ENCODE measurements at regions not wholly inside any gene's neighbourhood (a gene's known extent, or its start where the extent isn't known, plus 50 kb on each side); places are given as distances from the start of the nearest gene placed in this dataset.

- Mint-ChIP-seq H3K4me3 (no peak overlapping the region), H3K4me1 (peaks cover 39 to 52% of the 10 kb centered on the region in 2 experiments), H3K27ac (no peak overlapping the region; a peak in 2 of 7 replicates), H3K36me3 (ENCODE audit: insufficient read depth in 1 of 3, low read depth in 3 of 3) (no peaks in the 10 kb centered on the region; a peak in 1 of 7 replicates), H3K27me3 (ENCODE audit: low read depth) (peaks cover 12% of the 10 kb centered on the region), H3K9me3 (no peaks in the 10 kb centered on the region)
- Histone ChIP-seq H3K23ac (ENCODE audit: insufficient read length, low read depth, low read length) (no peak overlapping the region), H3K18ac (ENCODE audit: insufficient read length, low read depth, low read length) (no peak overlapping the region), H3K23me2 (ENCODE audit: insufficient read length, low read depth, low read length, poor library complexity, severe bottlenecking) (no peaks in the 10 kb centered on the region), H3K4me1 (ENCODE audit: insufficient read depth, low read length) (peaks cover 3% of the 10 kb centered on the region; the same call in 1 of the 2 replicates), H3K27me3 (ENCODE audit: insufficient read depth, low read length) (no peaks in the 10 kb centered on the region), H3K27ac (ENCODE audit: insufficient read length, low read depth, low read length) (no peak overlapping the region), H3T11ph (ENCODE audit: low read length) (no peak overlapping the region), H3K4me2 (ENCODE audit: insufficient read depth, insufficient read length, low read length) (no peak overlapping the region), H3K79me1 (ENCODE audit: insufficient read depth, low read depth, low read length, poor library complexity, severe bottlenecking) (no peaks in the 10 kb centered on the region), H2BK5ac (ENCODE audit: insufficient read length, low read length) (no peak overlapping the region), H2BK12ac (ENCODE audit: insufficient read length, low read depth, low read length) (no peak overlapping the region), H4K8ac (replicated peaks; ENCODE audit: insufficient read length, low read depth, low read length) (no peak overlapping the region), H2BK120ac (ENCODE audit: low read depth, low read length, poor library complexity, severe bottlenecking) (no peak overlapping the region), H3K9ac (ENCODE audit: extremely low read depth, insufficient read length, low read length) (no peak overlapping the region), H3K79me2 (ENCODE audit: insufficient read depth, low read length) (no peaks in the 10 kb centered on the region), H2AFZ (ENCODE audit: low read length) (no peak overlapping the region), H3K4ac (ENCODE audit: low read depth, low read length) (no peak overlapping the region), H4K20me1 (ENCODE audit: control insufficient read depth, insufficient read depth, insufficient read length) (no peaks in the 10 kb centered on the region), H4K5ac (ENCODE audit: insufficient read length, low read depth, low read length) (no peak overlapping the region), H3K14ac (ENCODE audit: insufficient read depth, low read length) (no peak overlapping the region), H4K91ac (ENCODE audit: insufficient read length, low read depth, low read length) (no peak overlapping the region), H2AK5ac (ENCODE audit: insufficient read length, low read length) (no peak overlapping the region), H3K56ac (ENCODE audit: insufficient read length, low read depth, low read length) (no peak overlapping the region), H3K9me3 (ENCODE audit: control insufficient read depth, low read depth, low read length) (no peaks in the 10 kb centered on the region), H2BK15ac (ENCODE audit: low read depth, low read length) (no peak overlapping the region), H2BK20ac (ENCODE audit: low read depth, low read length, poor library complexity, severe bottlenecking) (no peak overlapping the region)
- no CpG with 5 or more reads among the region's 13 CpGs for WGBS (ENCODE audit: extremely low coverage, insufficient read length, low lambda C conversion rate)
- DNase-seq = no peak
- no peak for TF ChIP-seq CTCF (conservative IDR thresholded peaks at IDR 0.05)
These were observed 123.9 kb upstream of the OPCML start for GRCh38 chr11:133656082-133656635.

Data from H9 (cell line).